RWPE2 (cell line): ENCODE measurements at regions not wholly inside any gene's neighbourhood (a gene's known extent, or its start where the extent isn't known, plus 50 kb on each side); places are given as distances from the start of the nearest gene placed in this dataset.

Experiments
- ATAC-seq: fragments of 200-7000 bp; cut with Tn5 transposase; 3 replicates; pipeline ENCODE4 v1.9.1; 2021; ENCODE audit warnings: low read depth
- DNase-seq: peaks from one replicate; pipeline ENCODE4 v3.0.0-alpha.2; 2020; ENCODE audit warnings: low spot score
- H3K27ac ChIP-seq: fragments of 450-650 bp; 2 replicates; pipeline ENCODE4 v1.5.1; 2017; ENCODE audit warnings: mild to moderate bottlenecking; ENCODE audit not compliant: poor library complexity, severe bottlenecking
- H3K27me3 ChIP-seq: fragments of 250-450 bp; sonication (Bioruptor Pico); 2 replicates; pipeline ENCODE4 v1.5.1; 2021; ENCODE audit warnings: mild to moderate bottlenecking, moderate library complexity; ENCODE audit not compliant: insufficient read depth, poor library complexity, severe bottlenecking
- H3K36me3 ChIP-seq: fragments of 250-450 bp; sonication (Bioruptor Pico); 2 replicates; pipeline ENCODE4 v1.5.1; 2020; ENCODE audit warnings: low read depth, mild to moderate bottlenecking, moderate library complexity
- H3K4me1 ChIP-seq: fragments of 250-450 bp; sonication (Bioruptor Pico); 2 replicates; pipeline ENCODE4 v1.5.1; 2021; ENCODE audit warnings: mild to moderate bottlenecking, moderate library complexity; ENCODE audit not compliant: insufficient read depth, poor library complexity, severe bottlenecking
- H3K4me3 ChIP-seq: fragments of 250-450 bp; sonication (Bioruptor Pico); 2 replicates; pipeline ENCODE4 v1.5.1; 2021; ENCODE audit warnings: mild to moderate bottlenecking, moderate library complexity; ENCODE audit not compliant: severe bottlenecking
- H3K9me3 ChIP-seq: fragments of 250-450 bp; sonication (Bioruptor Pico); 2 replicates; pipeline ENCODE4 v1.5.1; 2021; ENCODE audit warnings: mild to moderate bottlenecking, moderate library complexity; ENCODE audit not compliant: severe bottlenecking
- TF ChIP-seq, protein P1 (sequence below): fragments of 450-650 bp; IDR thresholded peaks from one replicate; pipeline ENCODE4 v1.5.1; 2017; ENCODE audit warnings: mild to moderate bottlenecking, moderate library complexity; ENCODE audit not compliant: poor library complexity, severe bottlenecking

DNA sequence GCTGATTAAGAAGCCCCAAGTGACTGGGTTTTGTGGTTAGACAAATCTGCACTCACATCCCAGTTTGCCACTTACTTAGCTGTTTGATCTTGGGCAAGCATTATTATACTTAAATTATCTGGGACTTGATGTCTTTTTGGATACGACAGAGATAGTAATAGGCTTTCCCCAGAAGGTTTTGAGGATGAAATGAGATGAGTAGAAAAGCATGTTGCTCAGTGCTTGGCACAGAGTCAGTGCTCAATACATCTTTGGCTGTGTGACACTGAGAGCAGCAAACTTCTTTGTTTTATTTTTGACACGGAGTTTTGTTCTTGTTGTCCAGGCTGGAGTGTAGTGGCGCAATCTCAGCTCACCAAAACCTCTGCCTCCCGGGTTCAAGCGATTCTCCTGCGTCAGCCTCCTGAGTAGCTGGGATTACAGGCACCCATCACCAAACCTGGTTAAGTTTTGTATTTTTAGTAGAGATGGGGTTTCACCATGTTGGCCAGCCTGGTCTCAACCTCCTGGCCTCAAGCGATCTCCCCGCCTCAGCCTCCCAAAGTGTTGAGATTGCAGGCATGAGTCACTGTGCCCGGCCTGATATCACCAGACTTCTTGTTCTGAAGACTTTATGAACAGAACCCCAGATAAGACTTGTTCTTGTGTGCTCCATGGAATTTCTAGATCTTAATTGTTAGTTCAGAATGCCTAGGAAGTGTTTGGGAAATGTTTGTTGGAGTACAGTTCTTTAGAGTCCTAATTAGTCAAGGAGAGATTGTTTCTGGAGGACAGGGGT, 521.2 kb downstream of the SLC4A3 start:
- no peak overlapping the region for H3K27ac ChIP-seq
- H3K27me3 ChIP-seq, result no peaks in the 10 kb centered on the region
- TF ChIP-seq, protein P1, sequence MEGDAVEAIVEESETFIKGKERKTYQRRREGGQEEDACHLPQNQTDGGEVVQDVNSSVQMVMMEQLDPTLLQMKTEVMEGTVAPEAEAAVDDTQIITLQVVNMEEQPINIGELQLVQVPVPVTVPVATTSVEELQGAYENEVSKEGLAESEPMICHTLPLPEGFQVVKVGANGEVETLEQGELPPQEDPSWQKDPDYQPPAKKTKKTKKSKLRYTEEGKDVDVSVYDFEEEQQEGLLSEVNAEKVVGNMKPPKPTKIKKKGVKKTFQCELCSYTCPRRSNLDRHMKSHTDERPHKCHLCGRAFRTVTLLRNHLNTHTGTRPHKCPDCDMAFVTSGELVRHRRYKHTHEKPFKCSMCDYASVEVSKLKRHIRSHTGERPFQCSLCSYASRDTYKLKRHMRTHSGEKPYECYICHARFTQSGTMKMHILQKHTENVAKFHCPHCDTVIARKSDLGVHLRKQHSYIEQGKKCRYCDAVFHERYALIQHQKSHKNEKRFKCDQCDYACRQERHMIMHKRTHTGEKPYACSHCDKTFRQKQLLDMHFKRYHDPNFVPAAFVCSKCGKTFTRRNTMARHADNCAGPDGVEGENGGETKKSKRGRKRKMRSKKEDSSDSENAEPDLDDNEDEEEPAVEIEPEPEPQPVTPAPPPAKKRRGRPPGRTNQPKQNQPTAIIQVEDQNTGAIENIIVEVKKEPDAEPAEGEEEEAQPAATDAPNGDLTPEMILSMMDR, result no peak
- H3K9me3 ChIP-seq, result no peaks in the 10 kb centered on the region
- ATAC-seq, result no peak
- peaks cover 6% of the 10 kb centered on the region for H3K4me1 ChIP-seq
- no peak overlapping the region for H3K4me3 ChIP-seq
- H3K36me3 ChIP-seq, result no peaks in the 10 kb centered on the region
- DNase-seq, result no peak

DNA sequence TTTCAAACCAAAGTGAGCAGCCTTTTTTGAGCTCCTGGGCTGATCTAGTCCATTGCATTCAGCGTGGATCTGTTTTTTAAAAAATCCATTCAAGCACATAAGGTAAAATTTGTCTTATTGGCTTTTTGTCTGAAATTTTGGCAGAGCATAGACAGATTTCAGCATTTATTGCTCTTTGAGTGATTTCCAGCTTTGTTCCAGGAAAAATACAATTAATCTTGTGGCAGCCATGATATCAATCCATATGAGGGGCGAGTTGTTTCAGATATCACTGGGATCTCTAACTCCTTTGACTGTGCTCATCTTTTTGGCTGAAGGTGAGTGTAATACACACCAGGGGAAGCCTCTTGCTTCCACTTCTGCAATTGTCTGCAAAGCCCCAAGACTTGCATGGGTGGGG, 523.9 kb downstream of the SLC4A3 start:
- Histone ChIP-seq H3K36me3 (no peaks in the 10 kb centered on the region), H3K27ac (no peak overlapping the region), H3K9me3 (no peaks in the 10 kb centered on the region), H3K4me3 (no peak overlapping the region), H3K27me3 (no peaks in the 10 kb centered on the region), H3K4me1 (no peaks in the 10 kb centered on the region)
- TF ChIP-seq, protein P1, result no peak
- DNase-seq (no peak), ATAC-seq (no peak)

DNA sequence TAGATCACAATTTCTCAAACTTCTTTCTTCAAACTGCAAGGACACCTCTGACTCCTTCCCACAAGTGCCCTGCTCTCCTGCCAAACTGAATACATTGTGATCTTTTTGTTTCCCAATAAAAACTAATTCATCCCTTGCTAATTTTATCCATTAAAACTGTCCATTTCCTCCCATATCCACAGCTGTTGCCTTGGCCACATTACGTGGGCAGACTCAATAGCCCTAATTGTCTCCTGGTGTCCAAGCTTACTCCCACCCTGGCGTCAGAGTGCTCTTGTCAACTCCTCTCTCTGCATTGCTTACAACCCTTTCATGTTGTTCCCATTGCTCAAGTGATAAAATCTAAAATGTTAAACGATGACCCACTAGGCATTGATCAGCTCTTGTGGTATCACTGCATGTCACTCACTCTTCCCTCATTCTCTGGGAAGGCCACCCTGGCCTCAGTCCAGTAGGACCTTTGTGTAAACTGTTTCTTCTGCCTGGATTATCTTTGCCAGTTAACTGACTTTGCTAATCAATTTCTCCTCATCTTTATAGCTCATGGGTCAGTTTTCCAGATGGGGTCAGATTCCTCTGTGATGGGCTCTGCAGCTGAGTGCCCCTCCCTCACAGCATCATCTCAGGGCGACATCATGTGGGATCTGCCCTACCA, 525.0 kb downstream of the SLC4A3 start:
- Histone ChIP-seq H3K27me3 (no peaks in the 10 kb centered on the region), H3K9me3 (no peaks in the 10 kb centered on the region), H3K4me3 (no peak overlapping the region), H3K4me1 (no peaks in the 10 kb centered on the region), H3K36me3 (no peaks in the 10 kb centered on the region), H3K27ac (no peak overlapping the region)
- TF ChIP-seq, protein P1, result no peak
- DNase-seq, result no peak
- ATAC-seq, result no peak

DNA sequence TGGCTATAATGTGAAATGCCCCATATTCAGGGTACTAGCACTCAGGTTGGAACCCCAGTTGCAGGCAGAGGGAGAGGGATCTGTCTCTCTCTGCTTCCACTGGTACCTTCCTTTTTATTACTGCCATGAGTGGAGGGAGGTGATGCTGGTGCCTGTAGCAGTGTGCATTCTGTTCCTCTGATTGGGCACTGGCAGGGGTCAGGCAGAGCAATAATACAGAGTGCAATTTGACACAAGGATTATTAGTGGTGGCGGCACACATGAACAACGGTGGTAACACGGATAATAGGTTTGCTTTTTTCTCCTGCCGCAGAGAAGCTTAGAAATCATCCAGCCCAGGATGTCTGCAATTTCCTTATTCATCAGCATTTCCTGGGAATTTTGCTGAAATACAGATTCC, 525.7 kb downstream of the SLC4A3 start:
- no peak for ATAC-seq
- no peak overlapping the region for H3K27ac ChIP-seq
- TF ChIP-seq, protein P1, result no peak
- H3K36me3 ChIP-seq, result no peaks in the 10 kb centered on the region
- no peak overlapping the region for H3K4me3 ChIP-seq
- H3K27me3 ChIP-seq, result no peaks in the 10 kb centered on the region
- no peak for DNase-seq
- H3K4me1 ChIP-seq, result no peaks in the 10 kb centered on the region
- H3K9me3 ChIP-seq, result no peaks in the 10 kb centered on the region

DNA sequence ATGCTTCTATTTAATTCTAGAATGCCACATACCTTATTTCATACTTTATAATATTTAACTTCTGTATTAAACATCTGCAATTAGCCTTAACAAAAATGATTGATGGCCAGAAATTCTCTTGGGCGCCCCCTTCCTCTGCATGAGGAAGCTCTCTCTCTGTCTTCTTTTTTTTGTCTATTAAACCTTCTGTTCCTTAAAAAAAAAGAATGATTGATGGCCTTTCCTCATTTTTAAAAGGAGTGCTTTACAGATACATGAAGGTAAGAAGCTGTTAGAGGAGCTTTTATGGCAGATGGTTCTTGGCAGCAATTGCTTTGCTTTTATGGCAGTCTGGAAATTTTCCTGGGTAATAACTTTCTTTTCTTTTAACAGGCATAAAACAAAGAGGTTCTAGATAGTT, 526.9 kb downstream of the SLC4A3 start:
- H3K27me3 ChIP-seq, result no peaks in the 10 kb centered on the region
- ATAC-seq, result no peak
- no peak for DNase-seq

More for the DNA sequence above, 526.9 kb downstream of the SLC4A3 start:
- TF ChIP-seq, protein P1, result peak; percentile 21
- no peaks in the 10 kb centered on the region for H3K4me1 ChIP-seq
- H3K4me3 ChIP-seq, result no peak overlapping the region
- no peaks in the 10 kb centered on the region for H3K36me3 ChIP-seq
- no peaks in the 10 kb centered on the region for H3K9me3 ChIP-seq
- no peak overlapping the region for H3K27ac ChIP-seq
